ENCODE measurements at regions not wholly inside any gene's neighbourhood (a gene's known extent, or its start where the extent isn't known, plus 50 kb on each side); places are given as distances from the start of the nearest gene placed in this dataset.
A peak's percentile ranks its signal among the peaks of the same experiment; 100 is the strongest.
"Not testable (repeated sequence)": the region's sequence is repeated elsewhere in the genome, so short reads cannot be mapped to it uniquely, and the experiment has no call there.

DNA sequence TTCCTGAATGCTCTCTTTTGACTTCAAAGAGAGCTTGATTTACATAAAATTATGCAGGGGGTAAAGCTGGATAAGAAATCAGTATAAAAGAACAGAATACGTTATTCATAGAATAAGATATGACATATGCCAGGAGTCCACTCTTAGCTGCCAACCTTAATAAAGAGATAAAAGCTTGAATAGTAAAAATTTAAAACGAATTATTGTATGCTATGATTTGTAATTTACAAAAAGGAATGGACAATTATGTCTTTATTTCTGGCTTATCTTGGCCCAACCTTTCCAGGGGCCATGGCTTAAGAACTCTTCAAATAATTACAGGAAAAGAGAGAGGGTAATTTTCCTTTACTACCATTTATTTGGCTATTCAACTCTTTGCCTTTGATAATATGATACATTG, 192.2 kb upstream of the ITM2A start:
- no peak overlapping the region for H3K27ac Mint-ChIP-seq
- ATAC-seq (replicated peaks), result no peak
- DNase-seq, result no peak
- H3K4me3 Mint-ChIP-seq, result no peak overlapping the region
- H3K4me1 Mint-ChIP-seq, result no peaks in the 10 kb centered on the region
- H3K27me3 Mint-ChIP-seq, result peaks cover 0 to 4% of the 10 kb centered on the region in 2 donors
- H3K36me3 Mint-ChIP-seq, result no peaks in the 10 kb centered on the region
- H3K9me3 Mint-ChIP-seq, result peaks cover 2 to 10% of the 10 kb centered on the region in 2 donors

DNA sequence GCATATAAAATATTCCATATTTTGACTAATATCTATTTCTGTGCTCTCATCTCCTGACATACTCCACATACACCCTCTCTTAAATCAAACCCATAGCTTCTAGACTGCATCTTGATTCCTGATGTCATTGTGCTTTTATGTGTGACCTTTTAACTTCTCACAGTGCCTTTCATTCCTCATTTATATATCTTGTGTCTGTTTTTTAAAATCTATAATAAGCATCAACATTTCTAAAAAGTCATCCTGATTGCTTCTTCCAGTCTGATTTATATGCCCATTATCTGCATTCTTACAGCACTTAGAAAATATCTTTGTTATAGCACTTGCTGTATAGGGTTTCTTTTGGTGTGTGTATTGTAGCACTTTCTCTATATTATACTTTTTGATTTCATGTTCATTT, 190.1 kb upstream of the ITM2A start:
- DNase-seq, result no peak
- Mint-ChIP-seq H3K27me3 (peaks cover 0 to 4% of the 10 kb centered on the region in 2 donors), H3K9me3 (peaks cover 2 to 13% of the 10 kb centered on the region in 2 donors), H3K4me3 (no peak overlapping the region), H3K36me3 (no peaks in the 10 kb centered on the region), H3K4me1 (no peaks in the 10 kb centered on the region), H3K27ac (no peak overlapping the region)
- no peak for ATAC-seq (replicated peaks)

DNA sequence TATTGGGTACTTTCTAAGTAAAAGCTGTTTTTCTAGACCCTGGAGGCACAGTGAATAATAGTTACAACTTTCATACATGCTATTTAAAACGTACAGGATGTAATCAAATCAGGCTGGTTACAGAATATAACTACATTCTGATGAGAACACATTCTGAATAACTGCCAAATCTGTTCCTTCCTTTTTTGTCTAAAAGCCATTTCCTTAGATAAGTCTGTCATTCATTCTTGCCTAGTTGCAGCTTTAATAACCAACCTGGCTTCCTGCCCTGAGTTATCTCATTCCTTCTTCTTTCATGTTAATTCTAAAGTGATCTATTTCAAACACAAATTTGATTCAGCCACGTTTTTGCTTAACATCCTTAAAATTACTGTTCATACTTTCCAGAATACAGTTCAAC, 189.7 kb upstream of the ITM2A start:
- peaks cover 2 to 13% of the 10 kb centered on the region in 2 donors for H3K9me3 Mint-ChIP-seq
- no peaks in the 10 kb centered on the region for H3K4me1 Mint-ChIP-seq
- no peaks in the 10 kb centered on the region for H3K36me3 Mint-ChIP-seq
- no peak overlapping the region for H3K4me3 Mint-ChIP-seq
- DNase-seq, result no peak
- H3K27me3 Mint-ChIP-seq, result peaks cover 0 to 4% of the 10 kb centered on the region in 2 donors
- H3K27ac Mint-ChIP-seq, result no peak overlapping the region
- ATAC-seq (replicated peaks), result no peak

DNA sequence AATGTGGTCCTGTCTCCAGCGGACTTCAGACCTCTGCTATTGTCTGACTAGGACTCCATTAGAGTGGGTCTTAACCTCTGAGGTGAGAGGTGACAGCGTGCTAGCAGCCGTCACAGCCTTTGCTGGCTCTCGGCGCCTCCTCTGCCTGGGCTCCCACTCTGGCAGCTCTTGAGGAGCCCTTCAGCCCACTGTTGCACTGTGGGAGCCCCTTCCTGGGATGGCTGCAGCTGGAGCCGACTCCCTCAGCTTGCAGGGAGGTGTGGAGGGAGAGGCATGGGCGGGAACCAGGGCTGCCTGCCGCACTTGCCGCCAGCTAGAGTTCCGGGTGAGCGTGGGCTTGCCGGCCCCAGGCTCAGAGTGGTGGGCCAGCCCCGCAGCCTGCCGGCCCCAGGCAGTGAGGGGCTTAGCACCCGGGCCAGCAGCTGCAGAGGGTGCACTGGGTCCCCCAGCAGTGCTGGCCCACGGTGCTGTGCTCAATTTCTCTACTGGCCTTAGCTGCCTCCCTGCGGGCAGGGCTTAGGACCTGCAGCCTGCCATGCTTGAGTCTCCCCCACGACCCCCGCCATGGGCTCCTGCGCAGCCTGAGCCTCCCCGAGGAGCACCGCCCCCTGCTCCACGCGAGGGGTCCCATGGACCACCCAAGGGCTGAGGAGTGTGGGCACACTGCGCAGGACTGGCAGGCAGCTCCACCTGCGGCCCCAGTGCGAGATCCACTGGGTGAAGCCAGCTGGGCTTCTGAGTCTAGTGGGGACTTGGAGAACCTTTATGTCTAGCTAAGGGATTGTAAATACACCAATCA, 163.4 kb upstream of the ITM2A start:
- no peak overlapping the region for H3K27ac Mint-ChIP-seq
- no peak overlapping the region for H3K4me3 Mint-ChIP-seq
- H3K36me3 Mint-ChIP-seq, result no peaks in the 10 kb centered on the region
- H3K4me1 Mint-ChIP-seq, result no peaks in the 10 kb centered on the region
- ATAC-seq (replicated peaks) (no peak), DNase-seq (no peak)
- peaks cover 0 to 2% of the 10 kb centered on the region in 2 donors for H3K9me3 Mint-ChIP-seq
- no peaks in the 10 kb centered on the region for H3K27me3 Mint-ChIP-seq

DNA sequence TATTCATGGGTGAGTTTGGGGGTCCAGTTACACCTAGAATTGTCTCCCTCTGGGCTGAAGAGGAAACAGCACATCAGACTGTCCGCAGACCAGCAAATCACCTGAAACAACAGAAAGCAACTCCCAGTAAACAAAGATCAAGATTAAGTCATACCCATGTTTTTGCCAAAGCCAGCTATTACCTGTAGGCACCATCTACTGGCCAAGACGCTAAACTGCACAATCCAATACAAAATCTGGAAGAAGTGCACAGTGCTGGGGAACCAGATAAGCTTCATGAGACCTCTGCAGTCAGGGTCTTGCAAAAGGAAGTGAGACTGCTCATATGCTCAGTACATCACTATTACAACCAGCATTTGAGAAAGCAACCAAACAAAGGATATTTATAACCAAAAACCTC, 157.5 kb upstream of the ITM2A start:
- Mint-ChIP-seq H3K9me3 (peaks cover 9 to 15% of the 10 kb centered on the region in 2 donors), H3K4me3 (no peak overlapping the region), H3K27ac (no peak overlapping the region), H3K36me3 (no peaks in the 10 kb centered on the region), H3K4me1 (no peaks in the 10 kb centered on the region), H3K27me3 (no peaks in the 10 kb centered on the region)
- ATAC-seq (replicated peaks) (peak; percentile 42 to 46), DNase-seq (no peak)

DNA sequence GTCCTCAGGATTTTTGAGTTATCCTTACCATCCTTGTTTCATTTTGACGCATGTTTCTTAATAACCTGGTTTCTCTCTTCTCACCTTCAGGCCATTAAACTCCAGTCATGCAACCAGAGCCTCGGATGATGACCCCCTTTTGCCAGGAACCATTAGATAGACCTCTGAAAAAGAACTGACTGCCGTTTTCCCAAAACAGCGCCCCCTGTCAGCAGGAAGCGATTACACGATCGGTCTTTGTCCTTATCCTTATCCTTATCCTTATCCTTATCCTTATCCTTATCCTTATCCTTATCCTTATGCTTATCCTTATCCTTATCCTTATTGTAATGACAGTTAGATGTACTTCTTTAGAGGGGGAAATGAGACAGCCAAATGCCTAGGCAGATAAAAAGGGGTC, 148.4 kb upstream of the ITM2A start:
- ATAC-seq (replicated peaks), result no peak
- no peak overlapping the region for H3K27ac Mint-ChIP-seq

DNA sequence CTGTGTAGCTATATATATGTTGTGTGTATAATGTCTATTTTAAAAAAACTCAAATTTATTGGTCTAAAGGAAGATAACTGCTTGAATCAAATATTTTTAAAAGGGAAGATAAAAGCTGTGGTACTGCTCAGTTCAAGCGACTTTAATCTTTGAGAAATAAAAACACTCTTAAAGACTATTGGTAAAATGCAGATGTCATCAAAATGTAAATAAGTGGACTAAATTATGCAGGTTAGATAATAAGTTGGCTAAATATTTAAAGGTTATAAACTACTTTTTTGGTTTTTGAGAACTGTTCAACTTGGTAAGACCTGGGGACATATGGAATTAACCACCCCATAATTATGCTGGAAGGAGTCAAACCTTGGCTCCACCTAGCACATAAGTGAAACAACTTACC, 144.7 kb upstream of the ITM2A start:
- Mint-ChIP-seq H3K27ac (no peak overlapping the region), H3K9me3 (no peaks in the 10 kb centered on the region), H3K27me3 (no peaks in the 10 kb centered on the region), H3K4me3 (no peak overlapping the region), H3K36me3 (no peaks in the 10 kb centered on the region), H3K4me1 (no peaks in the 10 kb centered on the region)
- DNase-seq, result no peak
- ATAC-seq (replicated peaks), result no peak

More for the DNA sequence above, 148.4 kb upstream of the ITM2A start:
- Mint-ChIP-seq H3K27me3 (no peaks in the 10 kb centered on the region), H3K36me3 (no peaks in the 10 kb centered on the region), H3K9me3 (no peaks in the 10 kb centered on the region), H3K4me1 (no peaks in the 10 kb centered on the region), H3K4me3 (no peak overlapping the region)
- DNase-seq, result no peak

DNA sequence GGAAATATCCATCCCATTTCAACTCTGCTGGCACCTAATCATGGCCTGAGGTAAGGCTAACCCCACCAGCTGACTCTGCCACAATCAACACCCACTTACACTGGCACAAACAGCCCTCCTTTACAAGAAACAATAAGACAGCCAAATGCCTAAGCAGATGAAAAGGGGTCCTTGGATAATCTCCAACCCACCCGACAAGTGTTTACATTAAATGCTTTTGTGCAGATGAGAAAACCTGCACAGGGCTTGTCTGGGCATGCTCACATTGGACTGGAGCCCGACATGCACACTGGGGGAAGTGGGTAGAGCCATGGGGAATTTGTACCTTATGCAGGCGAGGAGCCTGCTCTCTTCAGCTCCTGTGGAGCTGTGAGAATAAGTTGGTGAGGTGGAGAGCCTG, 138.9 kb upstream of the ITM2A start:
- Mint-ChIP-seq H3K36me3 (no peaks in the 10 kb centered on the region), H3K27me3 (no peaks in the 10 kb centered on the region), H3K4me1 (no peaks in the 10 kb centered on the region), H3K27ac (no peak overlapping the region), H3K9me3 (peaks cover 2 to 4% of the 10 kb centered on the region in 2 donors), H3K4me3 (no peak overlapping the region)
- ATAC-seq (replicated peaks) (no peak), DNase-seq (no peak)

DNA sequence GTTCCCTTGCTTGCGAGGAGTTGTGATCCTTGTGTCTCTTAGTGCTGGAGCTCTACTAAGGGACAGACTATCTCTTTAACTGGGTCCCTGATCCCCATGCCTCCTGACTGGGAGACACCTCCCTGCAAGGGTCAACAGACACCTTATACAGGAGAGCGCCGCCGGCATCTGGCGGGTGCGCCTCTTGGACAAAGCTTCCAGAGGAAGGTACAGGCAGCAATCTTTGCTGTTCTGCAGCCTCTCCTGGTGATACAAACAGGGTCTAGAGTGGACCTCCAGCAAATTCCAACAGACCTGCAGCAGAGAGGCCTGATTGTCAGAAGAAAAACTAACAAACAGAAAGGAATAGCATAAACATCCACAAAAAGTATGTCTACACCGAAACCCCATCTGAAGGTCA, 115.6 kb upstream of the ITM2A start:
- DNase-seq, result no peak
- no peak for ATAC-seq (replicated peaks)
- no peak overlapping the region for H3K27ac Mint-ChIP-seq
- H3K36me3 Mint-ChIP-seq, result no peaks in the 10 kb centered on the region
- H3K4me1 Mint-ChIP-seq, result no peaks in the 10 kb centered on the region
- H3K9me3 Mint-ChIP-seq, result peaks cover 5 to 8% of the 10 kb centered on the region in 2 donors
- H3K27me3 Mint-ChIP-seq, result peaks cover 15% of the 10 kb centered on the region in 2 donors
- H3K4me3 Mint-ChIP-seq, result no peak overlapping the region

DNA sequence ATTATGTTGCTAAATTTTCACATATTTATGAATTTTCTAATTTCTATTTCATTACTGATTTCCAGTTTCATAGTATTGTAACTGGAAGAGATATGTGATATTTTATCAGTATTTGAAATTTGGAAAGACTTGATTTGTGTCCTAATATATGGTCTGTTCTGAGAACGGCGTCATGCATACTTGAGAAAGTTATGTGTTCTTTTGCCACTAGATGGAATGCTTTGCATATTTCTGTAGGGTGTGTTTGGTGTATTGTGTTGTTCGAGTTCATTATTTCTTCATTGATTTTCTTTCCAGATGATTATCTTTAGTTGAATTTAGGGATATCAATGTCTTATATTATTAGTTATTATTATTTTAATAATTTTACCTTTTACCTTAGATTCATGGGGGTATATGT, 110.6 kb upstream of the ITM2A start:
- no peaks in the 10 kb centered on the region for H3K36me3 Mint-ChIP-seq
- H3K9me3 Mint-ChIP-seq, result no peaks in the 10 kb centered on the region
- ATAC-seq (replicated peaks) (no peak), DNase-seq (no peak)
- no peak overlapping the region for H3K27ac Mint-ChIP-seq
- H3K4me1 Mint-ChIP-seq, result no peaks in the 10 kb centered on the region
- no peak overlapping the region for H3K4me3 Mint-ChIP-seq
- H3K27me3 Mint-ChIP-seq, result peaks cover 0 to 1% of the 10 kb centered on the region in 2 donors

DNA sequence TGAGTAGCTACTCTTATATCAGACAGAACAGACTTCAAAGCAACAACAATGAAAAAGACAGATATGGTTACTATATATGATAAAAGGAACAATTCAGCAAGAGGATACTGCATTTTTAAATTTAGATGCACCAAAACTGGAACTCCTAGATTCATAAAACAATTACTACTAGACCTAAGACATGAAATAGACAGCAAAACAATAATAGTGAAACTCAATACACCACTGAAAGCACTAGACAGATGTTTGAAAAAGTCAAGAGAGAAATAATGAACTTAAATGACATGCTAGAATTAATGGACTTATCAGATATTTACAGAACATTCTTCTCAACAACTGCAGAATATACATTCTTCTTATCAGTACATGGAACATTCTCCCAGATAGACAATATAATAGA, 99.5 kb upstream of the ITM2A start:
- no peak for ATAC-seq (replicated peaks)
- H3K4me1 Mint-ChIP-seq, result no peaks in the 10 kb centered on the region
- no peak overlapping the region for H3K4me3 Mint-ChIP-seq
- no peaks in the 10 kb centered on the region for H3K36me3 Mint-ChIP-seq
- H3K27me3 Mint-ChIP-seq, result peaks cover 5 to 8% of the 10 kb centered on the region in 2 donors
- no peaks in the 10 kb centered on the region for H3K9me3 Mint-ChIP-seq
- H3K27ac Mint-ChIP-seq, result no peak overlapping the region
- no peak for DNase-seq

DNA sequence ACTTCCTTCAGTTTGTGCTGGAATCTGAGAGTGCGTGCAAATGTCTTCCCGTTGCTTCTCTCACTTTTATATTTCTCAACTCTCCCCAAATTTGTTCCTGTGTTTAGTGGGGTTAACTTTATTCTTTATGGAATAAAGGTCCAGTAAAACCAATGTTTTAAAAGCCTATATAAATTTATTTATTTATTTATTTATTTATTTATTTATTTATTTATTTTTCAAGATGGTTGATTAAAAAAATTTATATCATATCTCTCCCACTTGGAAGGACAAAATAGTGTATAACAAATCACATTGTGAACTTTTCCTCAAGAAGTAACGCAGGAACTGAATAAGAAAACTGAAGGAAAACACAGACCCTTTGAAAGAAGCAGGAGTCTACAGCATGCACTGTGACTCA, 95.3 kb upstream of the ITM2A start:
- no peak for DNase-seq
- no peak for ATAC-seq (replicated peaks)

DNA sequence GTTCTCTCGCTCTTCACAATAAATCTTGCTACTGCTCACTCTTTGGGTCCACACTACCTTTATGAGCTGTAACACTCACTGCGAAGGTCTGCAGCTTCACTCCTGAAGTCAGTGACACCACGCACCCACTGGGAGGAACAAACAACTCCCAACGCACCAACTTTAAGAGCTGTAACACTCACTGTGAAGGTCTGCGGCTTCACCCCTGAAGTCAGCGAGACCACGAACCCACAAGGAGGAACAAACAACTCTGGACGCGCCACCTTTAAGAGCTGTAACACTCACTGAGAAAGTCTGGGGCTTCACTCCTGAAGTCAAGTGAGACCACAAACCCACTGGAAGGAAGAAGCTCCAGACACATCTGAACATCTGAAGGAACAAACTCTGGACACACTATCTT, 89.5 kb upstream of the ITM2A start:
- not testable (repeated sequence) for H3K4me3 Mint-ChIP-seq; H3K27me3 Mint-ChIP-seq; DNase-seq; H3K36me3 Mint-ChIP-seq; H3K9me3 Mint-ChIP-seq; H3K4me1 Mint-ChIP-seq; ATAC-seq (replicated peaks)
- peak overlapping the region; percentile 47 for H3K27ac Mint-ChIP-seq

More for the DNA sequence above, 95.3 kb upstream of the ITM2A start:
- Mint-ChIP-seq H3K9me3 (no peaks in the 10 kb centered on the region), H3K27ac (no peak overlapping the region), H3K4me1 (no peaks in the 10 kb centered on the region), H3K4me3 (no peak overlapping the region), H3K27me3 (peaks cover 5 to 8% of the 10 kb centered on the region in 2 donors), H3K36me3 (no peaks in the 10 kb centered on the region)

DNA sequence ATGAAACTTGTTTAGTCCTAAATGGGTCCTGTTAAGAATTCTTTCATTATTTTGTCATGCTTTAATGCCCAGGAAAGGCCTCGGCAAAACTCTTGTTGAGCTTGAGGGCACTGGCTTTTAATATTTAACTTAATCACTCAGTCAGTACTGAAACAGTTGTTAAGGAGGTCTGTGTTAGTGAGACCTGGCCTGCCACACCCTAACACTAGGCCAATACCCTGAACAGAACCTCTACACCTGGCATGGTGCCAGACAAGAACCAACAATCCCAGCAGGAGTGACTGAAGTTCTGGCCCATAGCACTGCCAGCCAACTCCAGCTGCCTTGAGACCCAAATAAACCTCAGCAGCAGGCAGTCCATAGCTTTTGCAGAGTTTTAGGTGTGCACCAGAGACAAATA, 85.7 kb upstream of the ITM2A start:
- H3K9me3 Mint-ChIP-seq, result no peaks in the 10 kb centered on the region
- no peaks in the 10 kb centered on the region for H3K36me3 Mint-ChIP-seq
- no peak overlapping the region for H3K27ac Mint-ChIP-seq
- peaks cover 2 to 5% of the 10 kb centered on the region in 2 donors for H3K4me1 Mint-ChIP-seq
- no peaks in the 10 kb centered on the region for H3K27me3 Mint-ChIP-seq
- ATAC-seq (replicated peaks) (no peak), DNase-seq (no peak)
- no peak overlapping the region for H3K4me3 Mint-ChIP-seq

DNA sequence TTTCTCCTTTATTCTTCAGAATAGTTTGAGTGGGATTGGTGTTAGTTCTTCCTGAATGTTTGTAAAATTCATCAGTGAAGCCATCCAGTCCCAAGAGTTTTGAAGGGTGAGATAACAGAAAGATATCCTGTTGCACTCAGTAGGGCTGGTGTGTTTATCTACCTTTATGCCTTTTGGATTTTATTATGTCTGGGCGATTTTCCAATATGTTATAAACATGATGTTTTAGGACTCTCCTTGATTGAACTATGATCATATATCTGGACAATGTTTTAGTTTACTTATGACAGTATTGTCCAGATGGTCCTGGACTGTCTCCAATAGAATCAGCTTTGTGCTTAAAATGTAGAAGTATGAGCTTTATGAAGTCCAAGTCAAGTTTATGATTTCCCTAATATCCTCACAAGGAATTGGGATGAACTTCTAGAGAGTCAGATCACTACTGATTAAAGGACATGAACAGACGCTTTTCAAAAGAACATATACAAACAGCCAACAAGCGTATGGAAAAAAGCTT, 77.6 kb upstream of the ITM2A start:
- Mint-ChIP-seq H3K36me3 (no peaks in the 10 kb centered on the region), H3K27me3 (no peaks in the 10 kb centered on the region), H3K9me3 (no peaks in the 10 kb centered on the region), H3K4me3 (no peak overlapping the region), H3K4me1 (no peaks in the 10 kb centered on the region), H3K27ac (no peak overlapping the region)
- no peak for ATAC-seq (replicated peaks)
- DNase-seq, result no peak
